ENCODE measurements at regions not wholly inside any gene's neighbourhood (a gene's known extent, or its start where the extent isn't known, plus 50 kb on each side); places are given as distances from the start of the nearest gene placed in this dataset.
"Not testable (repeated sequence)": the region's sequence is repeated elsewhere in the genome, so short reads cannot be mapped to it uniquely, and the experiment has no call there.

- Histone ChIP-seq H3K36me3 (ENCODE audit: low read length) (no peaks in the 10 kb centered on the region), H3K27me3 (ENCODE audit: low read length) (no peaks in the 10 kb centered on the region), H3K27ac (ENCODE audit: low read depth, low read length) (no peak overlapping the region), H3K4me3 (ENCODE audit: insufficient read depth, low read length, poor library complexity, severe bottlenecking) (no peak overlapping the region), H4K20me1 (ENCODE audit: low read depth, low read length) (no peaks in the 10 kb centered on the region), H3F3A (ENCODE audit: insufficient read depth) (no peaks in the 10 kb centered on the region), H3K4me2 (ENCODE audit: low read depth, low read length, poor library complexity, severe bottlenecking) (no peak overlapping the region), H2AFZ (ENCODE audit: low read depth, low read length, severe bottlenecking) (no peak overlapping the region), H3K79me2 (ENCODE audit: insufficient read depth, low read length) (no peaks in the 10 kb centered on the region), H3K9me2 (replicated peaks; ENCODE audit: insufficient read depth, low read length) (no peaks in the 10 kb centered on the region), H3K9ac (ENCODE audit: low read length) (no peak overlapping the region), H3K9me3 (ENCODE audit: insufficient read depth, low read length) (no peaks in the 10 kb centered on the region)
- TF ChIP-seq, protein P1, sequence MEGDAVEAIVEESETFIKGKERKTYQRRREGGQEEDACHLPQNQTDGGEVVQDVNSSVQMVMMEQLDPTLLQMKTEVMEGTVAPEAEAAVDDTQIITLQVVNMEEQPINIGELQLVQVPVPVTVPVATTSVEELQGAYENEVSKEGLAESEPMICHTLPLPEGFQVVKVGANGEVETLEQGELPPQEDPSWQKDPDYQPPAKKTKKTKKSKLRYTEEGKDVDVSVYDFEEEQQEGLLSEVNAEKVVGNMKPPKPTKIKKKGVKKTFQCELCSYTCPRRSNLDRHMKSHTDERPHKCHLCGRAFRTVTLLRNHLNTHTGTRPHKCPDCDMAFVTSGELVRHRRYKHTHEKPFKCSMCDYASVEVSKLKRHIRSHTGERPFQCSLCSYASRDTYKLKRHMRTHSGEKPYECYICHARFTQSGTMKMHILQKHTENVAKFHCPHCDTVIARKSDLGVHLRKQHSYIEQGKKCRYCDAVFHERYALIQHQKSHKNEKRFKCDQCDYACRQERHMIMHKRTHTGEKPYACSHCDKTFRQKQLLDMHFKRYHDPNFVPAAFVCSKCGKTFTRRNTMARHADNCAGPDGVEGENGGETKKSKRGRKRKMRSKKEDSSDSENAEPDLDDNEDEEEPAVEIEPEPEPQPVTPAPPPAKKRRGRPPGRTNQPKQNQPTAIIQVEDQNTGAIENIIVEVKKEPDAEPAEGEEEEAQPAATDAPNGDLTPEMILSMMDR (IDR thresholded peaks at IDR 0.05; ENCODE audit: insufficient read depth, low read length, poor library complexity, severe bottlenecking) = no peak
- no peak for TF ChIP-seq EZH2phosphoT487 (conservative IDR thresholded peaks at IDR 0.05; ENCODE audit: low read length)
These were observed 73.2 kb upstream of the EN2 start for GRCh38 chr7:155384751-155385150.

DNA sequence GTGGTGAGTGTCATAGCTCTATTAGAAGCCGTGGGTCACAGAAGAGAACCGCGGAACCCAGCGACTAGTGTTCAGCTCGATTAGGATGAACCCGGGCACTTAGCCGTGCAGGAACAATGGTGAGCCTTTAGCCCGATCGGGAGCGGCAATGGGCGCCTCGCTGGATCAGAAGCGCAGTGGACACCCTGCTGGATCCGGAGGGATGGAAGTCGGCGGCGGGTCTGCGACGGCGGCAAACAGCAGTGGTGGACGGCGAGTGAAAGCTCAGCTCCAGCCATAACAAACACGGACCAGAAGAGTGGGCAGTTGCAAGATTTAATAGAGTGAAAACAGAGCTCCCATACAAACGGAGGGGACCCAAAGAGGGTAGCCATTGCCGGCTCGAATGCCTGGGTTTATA, 72.7 kb upstream of the EN2 start:
- not testable (repeated sequence) for H3K4me3 ChIP-seq (ENCODE audit: insufficient read depth, low read length, poor library complexity, severe bottlenecking); H2AFZ ChIP-seq (ENCODE audit: low read depth, low read length, severe bottlenecking); H3K27ac ChIP-seq (ENCODE audit: low read depth, low read length); H3K27me3 ChIP-seq (ENCODE audit: low read length); H3K9ac ChIP-seq (ENCODE audit: low read length); H3K4me2 ChIP-seq (ENCODE audit: low read depth, low read length, poor library complexity, severe bottlenecking); H3F3A ChIP-seq (ENCODE audit: insufficient read depth); H3K36me3 ChIP-seq (ENCODE audit: low read length); H4K20me1 ChIP-seq (ENCODE audit: low read depth, low read length); H3K9me2 ChIP-seq (replicated peaks; ENCODE audit: insufficient read depth, low read length); H3K79me2 ChIP-seq (ENCODE audit: insufficient read depth, low read length); H3K9me3 ChIP-seq (ENCODE audit: insufficient read depth, low read length)

GRCh38 chr7:155386608-155387007, 71.3 kb upstream of the EN2 start:
- H3K27ac ChIP-seq (ENCODE audit: low read depth, low read length) = no peak overlapping the region
- no peaks in the 10 kb centered on the region for H3K79me2 ChIP-seq (ENCODE audit: insufficient read depth, low read length)
- no peaks in the 10 kb centered on the region for H3K9me3 ChIP-seq (ENCODE audit: insufficient read depth, low read length)
- H4K20me1 ChIP-seq (ENCODE audit: low read depth, low read length) = no peaks in the 10 kb centered on the region
- no peaks in the 10 kb centered on the region for H3K36me3 ChIP-seq (ENCODE audit: low read length)
- H3K27me3 ChIP-seq (ENCODE audit: low read length) = no peaks in the 10 kb centered on the region
- no peaks in the 10 kb centered on the region for H3F3A ChIP-seq (ENCODE audit: insufficient read depth)
- H2AFZ ChIP-seq (ENCODE audit: low read depth, low read length, severe bottlenecking) = no peak overlapping the region
- H3K9me2 ChIP-seq (replicated peaks; ENCODE audit: insufficient read depth, low read length) = no peaks in the 10 kb centered on the region
- H3K4me2 ChIP-seq (ENCODE audit: low read depth, low read length, poor library complexity, severe bottlenecking) = no peak overlapping the region
- TF ChIP-seq EZH2phosphoT487 (conservative IDR thresholded peaks at IDR 0.05; ENCODE audit: low read length) = no peak
- TF ChIP-seq, protein P1 (IDR thresholded peaks at IDR 0.05; ENCODE audit: insufficient read depth, low read length, poor library complexity, severe bottlenecking) = no peak
- H3K9ac ChIP-seq (ENCODE audit: low read length) = no peak overlapping the region
- no peak overlapping the region for H3K4me3 ChIP-seq (ENCODE audit: insufficient read depth, low read length, poor library complexity, severe bottlenecking)

GRCh38 chr7:155387066-155387620, 70.8 kb upstream of the EN2 start:
- no peak overlapping the region for H3K27ac ChIP-seq (ENCODE audit: low read depth, low read length)
- H3F3A ChIP-seq (ENCODE audit: insufficient read depth) = no peaks in the 10 kb centered on the region
- no peak overlapping the region for H3K4me2 ChIP-seq (ENCODE audit: low read depth, low read length, poor library complexity, severe bottlenecking)
- H3K9me3 ChIP-seq (ENCODE audit: insufficient read depth, low read length) = no peaks in the 10 kb centered on the region
- H4K20me1 ChIP-seq (ENCODE audit: low read depth, low read length) = no peaks in the 10 kb centered on the region
- no peak overlapping the region for H3K9ac ChIP-seq (ENCODE audit: low read length)
- no peaks in the 10 kb centered on the region for H3K27me3 ChIP-seq (ENCODE audit: low read length)
- H2AFZ ChIP-seq (ENCODE audit: low read depth, low read length, severe bottlenecking) = no peak overlapping the region
- no peaks in the 10 kb centered on the region for H3K79me2 ChIP-seq (ENCODE audit: insufficient read depth, low read length)
- no peak overlapping the region for H3K4me3 ChIP-seq (ENCODE audit: insufficient read depth, low read length, poor library complexity, severe bottlenecking)
- H3K9me2 ChIP-seq (replicated peaks; ENCODE audit: insufficient read depth, low read length) = no peaks in the 10 kb centered on the region
- TF ChIP-seq EZH2phosphoT487 (conservative IDR thresholded peaks at IDR 0.05; ENCODE audit: low read length) = no peak
- TF ChIP-seq, protein P1 (IDR thresholded peaks at IDR 0.05; ENCODE audit: insufficient read depth, low read length, poor library complexity, severe bottlenecking) = no peak
- H3K36me3 ChIP-seq (ENCODE audit: low read length) = no peaks in the 10 kb centered on the region

All from SU-DHL-6 (cell line).